HEK293 (cell line): ENCODE measurements at regions not wholly inside any gene's neighbourhood (a gene's known extent, or its start where the extent isn't known, plus 50 kb on each side); places are given as distances from the start of the nearest gene placed in this dataset.

ENCODE experiments used
- CTCF ChIP-seq: fragments of 450-650 bp; formaldehyde crosslinking; IDR thresholded peaks from 2 replicates; pipeline ENCODE4 v1.5.1; 2016; ENCODE audit warnings: missing biosample characterization, missing genetic modification characterization
- OSR2 ChIP-seq: fragments of 450-650 bp; formaldehyde crosslinking; IDR thresholded peaks from 2 replicates; pipeline ENCODE4 v1.5.1; 2016; ENCODE audit warnings: missing biosample characterization, missing genetic modification characterization
- ZBTB11 ChIP-seq: fragments of 450-650 bp; formaldehyde crosslinking; conservative IDR thresholded peaks from 2 replicates; pipeline ENCODE4 v1.5.1; 2016; ENCODE audit warnings: low read depth, missing biosample characterization, missing genetic modification characterization
- ZXDB ChIP-seq: fragments of 450-650 bp; formaldehyde crosslinking; IDR thresholded peaks from 2 replicates; pipeline ENCODE4 v1.5.1; 2016; ENCODE audit warnings: missing biosample characterization, missing genetic modification characterization

GRCh38 chr5:163822548-163822947 is 317.1 kb downstream of the MAT2B start:
- TF ChIP-seq CTCF (tag by site-specific recombination) (no peak), OSR2 (tag by site-specific recombination) (no peak), ZXDB (no peak), ZBTB11 (tag by site-specific recombination) (no peak)
